Left lung (tissue), 4 donors: ENCODE measurements at regions not wholly inside any gene's neighbourhood (a gene's known extent, or its start where the extent isn't known, plus 50 kb on each side); places are given as distances from the start of the nearest gene placed in this dataset.

Experiments
- ATAC-seq: fragments of 200-7000 bp; cut with Tn5 transposase; one replicate; pipeline ENCODE4 v1.9.1; 2020; ENCODE audit warnings: moderate library complexity
- DNase-seq, 4 donors: peaks; one replicate each; pipeline ENCODE4 v3.0.0-alpha.2; 2013 to 2020
- H3K27ac ChIP-seq, 2 donors: fragments of 200-600 bp; sonication (generic) in 1 of 2; one replicate each; pipeline versions ENCODE4 v1.5.0 to v1.8.0; 2020 to 2021
- H3K27me3 ChIP-seq, 2 donors: fragments of 200-600 bp; sonication (generic) in 1 of 2; one replicate each; pipeline versions ENCODE4 v1.5.0 to v1.8.0; 2020 to 2021
- H3K36me3 ChIP-seq, 2 donors: fragments of 200-600 bp; sonication (generic) in 1 of 2; one replicate each; pipeline versions ENCODE4 v1.5.0 to v1.8.0; 2020 to 2021
- H3K4me1 ChIP-seq, 2 donors: fragments of 200-600 bp; one replicate each; pipeline ENCODE4 v1.8.0; 2021
- H3K4me3 ChIP-seq, 2 donors: fragments of 200-600 bp; sonication (generic) in 1 of 2; one replicate each; pipeline versions ENCODE4 v1.5.0 to v1.8.0; 2020 to 2021; ENCODE audit warnings: mild to moderate bottlenecking in 1 of 2
- H3K9me3 ChIP-seq, 2 donors: fragments of 200-600 bp; sonication (generic) in 1 of 2; one replicate each; pipeline versions ENCODE4 v1.5.0 to v1.8.0; 2020 to 2021
- intact Hi-C, 2 donors: fragments of 100-400 bp; cut with DNase I; formaldehyde crosslinking; loops; one replicate each; pipeline versions ENCODE4 v1.11.2 to v1.14.2; 2022
- TF ChIP-seq, protein P1 (sequence below), 2 donors: fragments of 200-600 bp; sonication (generic) in 1 of 2; IDR thresholded peaks; one replicate each; pipeline versions ENCODE4 v1.5.0 to v1.8.0; 2021; ENCODE audit warnings: antibody characterized with exemption in 2 of 2
- donor health status: DM: no; HTN: yes; CAD: no.
- donor health status: DM: no; HTN: no; CAD: no.

DNA sequence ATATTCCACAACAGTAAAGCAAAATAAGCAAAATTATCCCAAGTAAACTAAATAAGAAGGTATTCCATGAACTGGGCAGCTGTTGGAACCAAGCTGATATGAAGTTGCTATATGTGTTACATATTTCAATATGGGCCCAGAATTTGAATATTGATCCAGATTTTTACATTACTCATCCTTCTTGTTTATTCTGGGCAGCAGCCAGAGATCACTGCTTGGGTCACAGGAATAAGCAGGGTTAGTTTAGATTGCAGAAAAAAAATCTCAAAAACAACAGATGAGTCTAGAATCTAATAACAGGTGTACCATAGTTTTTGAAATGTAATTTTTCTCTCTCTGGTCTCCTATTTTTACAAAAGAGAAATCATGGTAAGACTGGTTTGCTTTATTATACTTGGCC is 171.5 kb upstream of the NAMPT start:
- H3K27me3 ChIP-seq: no peaks in the 10 kb centered on the region
- H3K4me1 ChIP-seq: no peaks in the 10 kb centered on the region
- H3K36me3 ChIP-seq: no peaks in the 10 kb centered on the region
- no peak overlapping the region for H3K27ac ChIP-seq
- DNase-seq (no peak), ATAC-seq (no peak)
- H3K4me3 ChIP-seq: no peak overlapping the region
- intact Hi-C loops: no loop called here
- TF ChIP-seq, protein P1, sequence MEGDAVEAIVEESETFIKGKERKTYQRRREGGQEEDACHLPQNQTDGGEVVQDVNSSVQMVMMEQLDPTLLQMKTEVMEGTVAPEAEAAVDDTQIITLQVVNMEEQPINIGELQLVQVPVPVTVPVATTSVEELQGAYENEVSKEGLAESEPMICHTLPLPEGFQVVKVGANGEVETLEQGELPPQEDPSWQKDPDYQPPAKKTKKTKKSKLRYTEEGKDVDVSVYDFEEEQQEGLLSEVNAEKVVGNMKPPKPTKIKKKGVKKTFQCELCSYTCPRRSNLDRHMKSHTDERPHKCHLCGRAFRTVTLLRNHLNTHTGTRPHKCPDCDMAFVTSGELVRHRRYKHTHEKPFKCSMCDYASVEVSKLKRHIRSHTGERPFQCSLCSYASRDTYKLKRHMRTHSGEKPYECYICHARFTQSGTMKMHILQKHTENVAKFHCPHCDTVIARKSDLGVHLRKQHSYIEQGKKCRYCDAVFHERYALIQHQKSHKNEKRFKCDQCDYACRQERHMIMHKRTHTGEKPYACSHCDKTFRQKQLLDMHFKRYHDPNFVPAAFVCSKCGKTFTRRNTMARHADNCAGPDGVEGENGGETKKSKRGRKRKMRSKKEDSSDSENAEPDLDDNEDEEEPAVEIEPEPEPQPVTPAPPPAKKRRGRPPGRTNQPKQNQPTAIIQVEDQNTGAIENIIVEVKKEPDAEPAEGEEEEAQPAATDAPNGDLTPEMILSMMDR (IDR thresholded peaks at IDR 0.05): no peak
- peaks cover 0 to 20% of the 10 kb centered on the region in 2 donors for H3K9me3 ChIP-seq

DNA sequence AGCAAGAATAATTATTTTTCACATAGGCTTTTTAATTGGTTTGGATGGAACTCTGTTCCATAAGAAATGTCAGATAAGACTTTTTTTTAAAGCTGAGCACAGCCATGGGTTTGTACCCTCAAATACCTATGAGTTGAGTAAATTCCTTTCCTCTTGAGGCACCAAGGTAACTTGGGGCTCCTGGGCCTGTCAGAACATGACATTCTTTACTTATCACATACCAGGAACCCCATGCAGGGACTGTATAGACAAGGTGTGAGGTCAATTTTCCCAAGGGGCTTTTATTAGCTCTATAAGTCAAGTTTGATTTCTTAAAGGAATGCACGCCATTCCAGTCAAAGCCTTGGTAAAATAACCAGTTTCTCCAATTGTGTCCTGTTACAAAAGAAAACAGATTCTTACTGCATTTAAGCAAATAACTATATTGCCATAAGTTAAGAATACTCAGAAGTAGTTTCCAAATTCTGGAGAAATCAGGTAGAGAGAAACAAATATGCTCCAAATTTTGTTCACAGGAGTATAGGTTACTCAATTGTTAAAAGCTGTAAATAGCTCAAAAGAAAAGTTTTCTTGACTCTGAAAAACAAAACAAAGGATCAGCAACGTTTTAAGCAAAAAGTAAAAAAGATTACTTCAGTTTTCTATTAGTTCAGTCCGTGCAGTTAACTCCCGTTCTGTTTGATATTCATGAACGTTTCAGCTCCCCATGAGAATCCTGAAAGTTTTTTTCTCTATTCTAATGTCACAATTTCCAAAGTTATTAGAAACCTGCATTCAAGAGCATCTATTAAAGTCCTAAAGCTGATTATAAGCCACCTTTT is 167.5 kb upstream of the NAMPT start:
- intact Hi-C loops: no loop called here
- Histone ChIP-seq H3K4me3 (no peak overlapping the region), H3K27ac (no peak overlapping the region), H3K9me3 (peaks cover 0 to 15% of the 10 kb centered on the region in 2 donors), H3K36me3 (no peaks in the 10 kb centered on the region), H3K27me3 (no peaks in the 10 kb centered on the region), H3K4me1 (peaks cover 0 to 5% of the 10 kb centered on the region in 2 donors)
- ATAC-seq (no peak), DNase-seq (no peak)
- TF ChIP-seq, protein P1 (IDR thresholded peaks at IDR 0.05): no peak

DNA sequence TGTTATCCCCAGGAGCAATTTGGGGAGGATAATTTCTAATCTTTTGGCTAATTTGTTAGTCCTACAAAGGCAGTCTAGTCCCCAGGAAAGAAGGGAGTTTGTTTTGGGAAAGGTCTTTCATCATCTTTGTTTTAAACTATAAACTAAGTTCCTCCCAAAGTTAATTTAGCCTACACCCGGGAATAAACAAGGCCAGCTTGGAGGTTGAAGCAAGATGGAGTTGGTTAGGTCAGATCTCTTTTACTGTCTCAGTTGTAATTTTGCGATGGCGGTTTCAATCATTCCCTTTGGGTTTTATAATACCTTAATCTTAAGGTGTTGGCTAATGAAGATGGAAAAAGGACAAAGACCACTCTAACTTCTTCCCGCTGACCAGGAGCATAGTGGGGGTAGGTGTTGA is 166.4 kb upstream of the NAMPT start:
- no peak overlapping the region for H3K27ac ChIP-seq
- DNase-seq (no peak), ATAC-seq (no peak)
- no peak overlapping the region for H3K4me3 ChIP-seq
- H3K36me3 ChIP-seq: no peaks in the 10 kb centered on the region
- intact Hi-C loops: no loop called here
- peaks cover 0 to 15% of the 10 kb centered on the region in 2 donors for H3K9me3 ChIP-seq
- TF ChIP-seq, protein P1 (IDR thresholded peaks at IDR 0.05): no peak
- H3K4me1 ChIP-seq: peaks cover 0 to 5% of the 10 kb centered on the region in 2 donors
- H3K27me3 ChIP-seq: no peaks in the 10 kb centered on the region

DNA sequence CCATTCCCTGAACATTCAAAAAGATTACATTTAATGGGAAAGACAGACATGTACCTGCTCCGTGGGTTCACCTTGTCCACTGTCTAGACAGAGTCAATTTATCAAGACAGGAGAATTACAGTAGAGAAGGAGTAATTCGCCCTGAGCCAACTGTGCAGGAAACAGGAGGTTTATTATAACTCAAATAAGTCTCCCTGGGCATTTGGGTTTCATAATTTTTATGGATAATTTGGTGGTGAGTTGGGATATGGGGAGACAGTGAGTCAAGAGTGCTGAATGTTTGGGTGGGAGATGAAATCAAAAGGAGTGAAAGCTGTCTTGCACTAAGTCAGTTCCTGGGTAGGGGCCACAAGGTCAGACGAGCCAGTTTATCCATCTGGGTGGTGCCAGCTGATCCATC is 165.9 kb upstream of the NAMPT start:
- intact Hi-C loops: no loop called here
- H3K27me3 ChIP-seq: no peaks in the 10 kb centered on the region
- H3K4me1 ChIP-seq: peaks cover 0 to 5% of the 10 kb centered on the region in 2 donors
- no peak overlapping the region for H3K4me3 ChIP-seq
- TF ChIP-seq, protein P1 (IDR thresholded peaks at IDR 0.05): no peak
- H3K9me3 ChIP-seq: peaks cover 0 to 15% of the 10 kb centered on the region in 2 donors
- no peak for ATAC-seq
- no peak for DNase-seq
- no peaks in the 10 kb centered on the region for H3K36me3 ChIP-seq
- H3K27ac ChIP-seq: no peak overlapping the region

DNA sequence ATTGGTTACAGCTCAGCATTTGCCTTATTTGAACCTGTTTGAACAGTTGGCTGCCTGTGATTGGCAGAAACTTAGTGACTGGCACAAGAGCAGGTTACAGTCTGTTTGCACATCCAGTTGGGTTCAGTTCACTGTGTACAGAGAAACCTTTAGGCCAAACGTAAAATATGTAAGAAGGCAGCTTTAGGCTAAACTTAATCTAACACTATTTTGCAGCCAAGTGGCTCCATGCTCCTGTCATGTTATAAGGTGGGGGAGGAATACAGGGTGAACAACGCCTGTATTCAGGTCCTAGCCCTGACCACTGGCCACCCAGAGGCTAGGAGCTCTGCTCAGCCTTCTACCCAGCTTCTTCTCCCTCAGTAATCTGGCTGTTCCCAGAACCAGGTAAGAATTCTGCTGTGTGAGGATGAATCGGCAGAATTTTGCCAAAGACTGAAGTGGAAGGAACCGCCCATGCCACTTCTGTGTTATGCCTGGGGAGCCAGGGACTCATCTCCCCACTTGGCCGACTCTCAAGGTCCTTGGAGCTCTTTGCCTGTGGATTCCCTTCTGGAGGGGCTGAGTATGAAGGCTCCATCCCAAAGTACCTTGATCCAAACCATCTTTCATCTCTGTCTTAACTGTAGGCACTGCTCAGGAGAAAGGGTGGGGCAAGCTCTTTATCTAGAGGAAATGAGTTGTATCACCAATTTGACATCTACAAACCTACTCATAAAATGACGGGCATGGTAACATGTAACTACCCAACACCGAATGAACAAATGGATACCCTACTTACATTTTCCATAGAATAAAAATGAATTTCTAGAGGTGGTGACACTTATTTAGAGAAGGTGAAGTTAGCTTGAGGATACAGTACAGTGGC is 164.4 kb upstream of the NAMPT start:
- H3K27ac ChIP-seq: peak overlapping the region in 1 of 2 donors; percentile 78
- no peaks in the 10 kb centered on the region for H3K27me3 ChIP-seq

More for the DNA sequence above, 164.4 kb upstream of the NAMPT start:
- Histone ChIP-seq H3K36me3 (no peaks in the 10 kb centered on the region), H3K4me3 (no peak overlapping the region), H3K4me1 (peaks cover 0 to 5% of the 10 kb centered on the region in 2 donors), H3K9me3 (peaks cover 0 to 15% of the 10 kb centered on the region in 2 donors)
- TF ChIP-seq, protein P1 (IDR thresholded peaks at IDR 0.05): no peak
- no peak for DNase-seq
- intact Hi-C loops: no loop called here
- peak; percentile 21 for ATAC-seq
